ENCODE measurements at regions not wholly inside any gene's neighbourhood (a gene's known extent, or its start where the extent isn't known, plus 50 kb on each side); places are given as distances from the start of the nearest gene placed in this dataset.

DNA sequence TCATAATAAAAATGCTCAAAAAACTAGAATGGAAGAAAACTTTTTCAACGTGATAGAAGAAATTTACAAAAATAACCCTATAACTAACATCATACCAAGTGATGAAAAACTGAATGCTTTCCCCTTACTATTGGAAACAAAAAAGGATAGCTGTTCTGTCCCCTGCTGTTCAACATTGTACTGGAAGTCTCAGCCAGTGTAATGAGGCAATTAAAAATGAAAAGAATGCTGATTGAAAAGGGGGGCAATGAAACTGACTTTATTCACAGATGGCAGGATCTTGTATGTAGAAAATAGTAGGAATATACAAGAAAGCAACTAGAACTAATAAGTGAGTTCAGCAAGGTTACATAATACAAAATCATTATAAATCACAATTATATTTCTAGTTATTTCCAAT, 337.9 kb upstream of the KITLG start:
- TF ChIP-seq, protein P1, sequence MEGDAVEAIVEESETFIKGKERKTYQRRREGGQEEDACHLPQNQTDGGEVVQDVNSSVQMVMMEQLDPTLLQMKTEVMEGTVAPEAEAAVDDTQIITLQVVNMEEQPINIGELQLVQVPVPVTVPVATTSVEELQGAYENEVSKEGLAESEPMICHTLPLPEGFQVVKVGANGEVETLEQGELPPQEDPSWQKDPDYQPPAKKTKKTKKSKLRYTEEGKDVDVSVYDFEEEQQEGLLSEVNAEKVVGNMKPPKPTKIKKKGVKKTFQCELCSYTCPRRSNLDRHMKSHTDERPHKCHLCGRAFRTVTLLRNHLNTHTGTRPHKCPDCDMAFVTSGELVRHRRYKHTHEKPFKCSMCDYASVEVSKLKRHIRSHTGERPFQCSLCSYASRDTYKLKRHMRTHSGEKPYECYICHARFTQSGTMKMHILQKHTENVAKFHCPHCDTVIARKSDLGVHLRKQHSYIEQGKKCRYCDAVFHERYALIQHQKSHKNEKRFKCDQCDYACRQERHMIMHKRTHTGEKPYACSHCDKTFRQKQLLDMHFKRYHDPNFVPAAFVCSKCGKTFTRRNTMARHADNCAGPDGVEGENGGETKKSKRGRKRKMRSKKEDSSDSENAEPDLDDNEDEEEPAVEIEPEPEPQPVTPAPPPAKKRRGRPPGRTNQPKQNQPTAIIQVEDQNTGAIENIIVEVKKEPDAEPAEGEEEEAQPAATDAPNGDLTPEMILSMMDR (conservative IDR thresholded peaks at IDR 0.05; ENCODE audit: low read length): no peak
- no peak for TF ChIP-seq EZH2phosphoT487 (IDR thresholded peaks at IDR 0.05; ENCODE audit: borderline replicate concordance, low read depth, low read length)
